NAMALWA (cell line): ENCODE measurements at regions not wholly inside any gene's neighbourhood (a gene's known extent, or its start where the extent isn't known, plus 50 kb on each side); places are given as distances from the start of the nearest gene placed in this dataset.
A peak's percentile ranks its signal among the peaks of the same experiment; 100 is the strongest.

ENCODE experiments used
- DNase-seq: peaks from one replicate; pipeline ENCODE4 v3.0.0-alpha.2; 2015; ENCODE audit warnings: low spot score

DNA sequence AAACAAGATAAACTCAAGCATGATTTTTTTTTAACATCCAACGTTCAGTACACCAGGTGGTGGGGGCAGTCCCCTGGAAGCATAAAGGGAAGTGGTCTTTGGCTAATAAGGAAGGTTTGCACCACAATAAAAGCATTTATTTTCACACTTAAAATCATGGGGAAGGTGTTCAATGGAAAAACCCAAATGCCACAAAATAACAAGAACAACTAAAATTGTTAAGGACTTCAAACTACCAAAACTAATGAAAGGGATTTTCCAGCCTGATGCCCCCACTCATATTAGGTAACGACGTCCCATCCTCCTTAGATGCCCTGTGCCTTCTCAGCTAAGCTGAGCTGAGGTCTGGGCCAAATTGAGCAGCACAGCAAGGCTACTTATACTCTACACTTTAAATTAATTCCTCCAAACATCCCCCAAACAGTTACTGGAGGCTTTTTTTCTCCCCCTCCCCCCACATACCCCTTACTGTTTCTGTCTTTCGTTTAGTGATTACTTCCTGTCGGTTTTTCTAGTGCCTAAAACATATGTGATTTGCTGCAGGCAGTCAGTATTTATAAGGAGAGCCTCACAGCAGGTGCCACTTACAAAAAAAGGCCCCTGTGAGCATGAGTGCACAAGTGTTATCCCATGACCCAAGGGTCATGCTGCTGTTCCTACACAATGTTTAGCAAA is 259.7 kb upstream of the ZNF608 start:
- DNase-seq = peak; percentile 96

DNA sequence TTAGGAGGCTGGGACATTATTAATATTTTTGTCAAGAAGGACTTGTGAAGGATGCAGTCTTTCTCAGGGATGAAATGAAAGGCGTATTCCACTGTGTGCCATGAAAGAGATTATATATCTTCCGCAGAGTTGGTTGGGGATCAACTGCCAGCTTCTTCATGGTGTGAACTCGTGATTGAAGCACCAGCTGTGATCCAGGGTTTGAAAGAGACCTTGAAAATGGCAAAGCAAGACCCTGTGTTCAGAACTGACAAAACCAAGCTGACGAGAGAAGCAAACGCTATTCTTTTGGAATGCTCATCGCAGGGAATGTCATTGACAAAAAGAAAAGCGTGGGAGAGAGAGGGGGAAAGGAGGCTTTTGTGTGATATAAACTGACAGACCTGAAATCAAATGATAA is 263.9 kb upstream of the ZNF608 start:
- DNase-seq = no peak

DNA sequence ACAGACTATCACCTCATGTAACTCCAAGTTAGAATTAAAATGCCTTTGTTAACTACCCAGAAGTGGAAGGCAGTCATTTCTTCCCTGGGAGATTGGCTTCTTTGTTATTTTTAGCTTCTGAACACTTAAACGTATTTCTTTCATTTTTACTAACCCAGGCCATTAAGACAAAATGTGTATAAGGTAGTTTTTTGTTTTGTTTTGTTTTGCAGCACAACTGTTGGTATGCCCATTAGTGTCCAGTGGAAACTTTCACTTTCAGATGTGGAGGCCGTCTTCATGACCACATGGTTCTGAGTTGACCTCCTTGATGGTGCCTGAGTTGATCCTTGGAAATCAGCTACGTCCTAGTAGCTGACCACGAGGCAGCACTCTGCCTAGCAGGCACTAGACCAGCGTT is 264.6 kb upstream of the ZNF608 start:
- DNase-seq = no peak

DNA sequence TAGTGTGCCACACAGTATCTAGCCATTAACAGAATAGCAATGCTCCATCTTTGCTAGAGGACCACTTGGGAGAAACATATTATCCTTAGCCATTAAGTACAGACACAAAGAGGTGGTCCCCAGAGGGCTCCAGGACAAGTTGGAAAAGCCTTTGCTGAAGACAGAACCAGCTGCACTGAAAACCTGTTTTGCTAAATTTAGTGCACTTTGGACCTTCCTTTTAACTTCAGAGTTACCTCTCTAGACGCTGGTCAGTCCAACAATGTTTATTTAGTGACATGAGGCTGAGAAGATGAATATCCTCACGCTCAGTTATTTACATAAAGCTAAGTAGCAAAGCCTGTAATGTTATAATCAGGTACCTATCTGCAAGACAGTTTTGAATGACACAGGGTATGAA is 265.0 kb upstream of the ZNF608 start:
- no peak for DNase-seq

GRCh38 chr5:125011947-125012346 is 265.5 kb upstream of the ZNF608 start:
- peak; percentile 51 for DNase-seq

DNA sequence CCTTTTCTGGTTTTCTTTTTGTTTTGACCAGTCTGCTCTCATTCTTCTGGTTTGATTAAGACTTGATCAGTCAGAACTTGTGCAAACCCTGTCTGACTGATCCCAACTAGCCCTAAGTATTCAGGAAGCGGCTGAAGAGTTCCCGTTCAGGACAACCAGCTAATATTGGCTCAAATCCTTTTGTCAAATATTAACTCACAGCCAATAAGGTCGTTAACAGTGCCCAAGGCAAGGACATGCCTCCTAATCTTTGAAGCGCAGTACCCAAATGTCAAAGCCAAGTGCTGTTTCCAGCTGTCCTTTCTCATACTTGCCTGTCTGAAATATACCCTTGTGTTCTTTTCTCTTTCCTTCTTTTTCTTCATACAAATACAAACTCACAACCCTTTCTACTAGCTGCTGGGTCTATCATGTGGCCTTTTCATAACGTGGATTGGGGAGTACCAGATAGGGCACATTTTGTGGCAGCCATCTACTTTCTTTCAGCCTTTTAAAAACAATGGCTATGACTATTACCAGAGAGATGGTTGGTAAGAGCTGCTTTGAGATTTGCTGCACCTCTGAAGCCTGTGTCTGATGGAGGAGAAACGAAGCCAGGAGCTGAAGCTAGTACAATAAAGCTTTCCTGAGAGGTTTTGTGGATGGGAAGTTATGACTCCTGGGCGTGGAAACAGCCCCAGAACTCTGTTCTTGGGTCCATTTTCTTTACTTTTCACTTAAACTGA is 266.4 kb upstream of the ZNF608 start:
- no peak for DNase-seq

- no peak for DNase-seq
Measured at GRCh38 chr5:125014202-125014601, 267.8 kb upstream of the ZNF608 start.

DNA sequence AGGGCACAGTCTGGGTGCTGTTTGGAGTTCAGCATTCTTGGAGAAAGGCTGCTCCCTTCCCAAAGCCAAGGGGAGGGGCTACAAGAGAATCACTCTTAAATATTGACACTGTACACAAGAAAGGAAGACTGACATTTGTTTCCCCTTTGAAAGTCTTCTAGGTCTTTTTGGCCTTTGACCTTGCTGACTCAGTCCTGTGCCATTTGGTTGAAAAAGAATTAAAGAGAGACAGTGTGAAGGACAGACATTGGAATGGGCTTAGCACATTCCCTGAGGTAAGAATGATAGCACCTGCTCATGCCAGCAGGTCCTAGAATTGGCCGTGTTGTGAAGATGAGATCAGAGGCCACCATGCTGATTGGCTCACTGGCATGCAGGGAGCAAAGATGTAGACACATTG is 271.4 kb upstream of the ZNF608 start:
- DNase-seq = no peak

- DNase-seq = no peak
Measured at GRCh38 chr5:125023673-125024072, 277.2 kb upstream of the ZNF608 start.

DNA sequence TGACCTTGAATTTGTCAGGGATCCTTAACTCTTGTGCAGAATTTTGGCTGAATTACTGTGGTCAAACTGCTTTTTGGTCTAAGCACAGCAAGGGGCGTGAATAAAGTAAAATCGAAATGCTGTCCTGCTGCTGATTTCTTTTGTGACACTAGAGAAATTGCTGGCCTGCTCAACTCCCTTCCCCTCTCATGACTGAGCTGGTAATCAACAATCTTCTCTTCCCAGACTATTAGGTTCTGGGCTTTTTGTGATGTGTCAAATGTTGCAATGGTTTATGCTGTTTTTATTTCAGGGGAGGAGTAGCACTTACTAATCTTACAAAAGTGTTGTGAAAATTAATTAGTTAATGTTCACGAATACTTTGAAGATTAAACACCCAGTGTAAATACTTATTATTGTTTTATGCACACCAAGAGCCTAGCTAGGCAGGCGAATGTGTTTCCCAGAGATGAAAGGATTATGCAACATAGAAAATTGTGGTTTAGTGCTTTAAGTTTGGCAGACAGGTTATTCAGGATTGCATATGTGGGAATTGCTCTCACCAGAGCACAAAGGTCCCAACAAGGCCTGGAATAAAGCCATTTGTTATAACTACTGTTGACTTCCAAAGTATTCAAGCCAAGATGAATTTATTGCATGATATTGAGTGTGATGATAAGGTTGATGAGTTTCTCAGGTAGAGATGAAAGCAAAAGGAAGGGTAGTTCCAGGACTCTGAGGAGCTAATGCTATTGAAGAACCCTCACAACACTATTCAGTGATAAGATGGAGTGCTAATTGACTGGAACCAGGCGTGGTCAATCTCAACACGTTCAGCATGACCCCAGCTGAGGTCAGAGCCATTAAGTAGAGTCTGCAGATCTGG is 280.7 kb upstream of the ZNF608 start:
- DNase-seq = no peak

DNA sequence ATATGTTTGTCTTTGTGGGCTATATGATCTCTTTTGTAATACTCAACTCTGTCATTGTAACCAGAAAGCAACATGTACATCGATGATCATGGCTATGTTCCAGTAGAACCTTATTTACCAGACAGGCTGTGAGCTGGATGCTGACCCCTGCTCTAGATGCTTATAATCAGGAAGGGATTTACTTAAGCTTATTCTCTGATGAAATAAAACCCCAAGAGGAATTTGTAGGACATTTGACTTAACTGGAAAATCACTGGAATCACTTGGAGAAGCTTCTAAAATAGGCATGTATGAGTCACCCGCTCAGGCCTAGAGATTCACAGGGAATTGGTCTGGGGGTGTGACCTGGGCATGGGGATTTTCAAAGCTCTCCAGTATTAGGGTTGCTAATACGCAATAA is 285.8 kb upstream of the ZNF608 start:
- DNase-seq = no peak

DNA sequence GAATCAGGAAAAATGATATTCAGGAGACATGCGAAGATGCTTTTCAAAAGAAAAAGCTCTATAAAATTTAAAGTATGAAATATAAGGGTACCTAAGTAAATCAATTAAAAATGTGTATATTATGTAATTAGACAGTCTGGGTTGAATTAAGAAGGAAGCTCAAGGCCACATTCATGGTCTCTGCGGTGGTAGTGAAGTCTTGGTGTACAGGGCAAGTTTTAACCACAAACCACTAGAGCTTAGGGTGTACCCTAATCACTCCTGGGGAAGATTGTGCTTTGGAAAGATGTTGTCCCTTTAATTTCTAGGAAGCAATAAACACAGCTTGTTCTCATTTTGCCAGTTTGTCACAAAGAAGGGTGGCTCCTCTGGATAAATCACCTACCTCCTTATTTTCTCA is 287.2 kb upstream of the ZNF608 start:
- DNase-seq = no peak

DNA sequence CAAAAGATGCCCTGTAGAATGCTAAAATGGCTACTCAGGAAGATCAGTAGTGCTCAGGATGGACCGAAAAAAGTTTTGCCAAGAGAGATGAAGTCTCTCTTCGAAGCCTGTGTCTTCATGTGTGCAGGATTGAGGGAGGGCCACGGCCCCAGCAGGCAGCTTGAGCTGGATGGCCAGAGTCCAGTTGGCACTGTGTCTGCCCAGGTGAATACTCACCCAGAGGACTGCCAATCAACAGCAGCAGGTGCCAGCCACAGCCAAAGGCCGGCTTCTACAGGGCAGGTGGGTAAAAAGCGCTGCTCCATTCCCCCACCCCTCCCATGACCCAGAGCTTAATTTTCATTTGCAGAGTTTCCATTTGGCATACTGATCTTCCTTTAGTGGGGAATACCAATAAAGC is 287.9 kb upstream of the ZNF608 start:
- DNase-seq = no peak

DNA sequence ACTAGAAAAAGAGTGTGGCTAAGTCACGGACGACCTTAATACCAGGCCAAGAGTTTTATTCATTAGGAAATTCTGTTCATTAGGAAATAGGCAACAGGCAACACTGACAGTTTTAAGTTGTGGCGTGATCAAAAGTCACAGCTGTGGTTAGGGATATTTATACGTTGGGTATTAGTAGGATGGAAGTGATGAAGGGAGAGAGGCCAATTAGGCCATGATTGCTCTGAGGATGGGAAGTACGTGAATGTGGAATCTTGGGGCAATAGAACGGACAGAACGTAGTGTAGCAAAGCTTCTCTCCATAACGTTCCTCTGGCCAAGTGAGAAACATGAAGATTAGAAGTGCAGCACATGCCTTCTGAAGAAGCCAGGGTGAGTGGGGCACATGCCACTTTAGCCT is 290.1 kb upstream of the ZNF608 start:
- DNase-seq = no peak

- no peak for DNase-seq
Measured at GRCh38 chr5:125037020-125037419, 290.6 kb upstream of the ZNF608 start.

DNA sequence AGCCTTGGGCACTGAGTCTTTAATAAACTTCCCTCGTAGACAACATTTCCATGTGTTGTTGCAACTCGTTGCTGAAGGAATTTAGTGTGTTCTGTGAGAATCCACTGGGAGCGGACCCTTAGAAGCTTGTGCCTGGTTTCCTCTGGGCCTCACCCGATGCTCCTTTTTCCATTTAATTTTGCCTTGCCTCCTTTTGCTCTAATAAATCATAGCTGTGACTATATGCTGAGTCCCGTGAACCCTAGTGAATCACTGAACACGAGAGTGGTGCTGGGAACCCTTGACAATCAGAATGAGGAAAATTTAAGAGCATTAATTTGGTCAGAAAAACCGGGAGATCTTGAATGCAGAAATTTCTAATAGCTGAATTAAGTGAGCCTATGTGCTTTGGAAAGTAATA is 291.1 kb upstream of the ZNF608 start:
- no peak for DNase-seq

GRCh38 chr5:125038477-125038876 is 292.0 kb upstream of the ZNF608 start:
- no peak for DNase-seq

DNA sequence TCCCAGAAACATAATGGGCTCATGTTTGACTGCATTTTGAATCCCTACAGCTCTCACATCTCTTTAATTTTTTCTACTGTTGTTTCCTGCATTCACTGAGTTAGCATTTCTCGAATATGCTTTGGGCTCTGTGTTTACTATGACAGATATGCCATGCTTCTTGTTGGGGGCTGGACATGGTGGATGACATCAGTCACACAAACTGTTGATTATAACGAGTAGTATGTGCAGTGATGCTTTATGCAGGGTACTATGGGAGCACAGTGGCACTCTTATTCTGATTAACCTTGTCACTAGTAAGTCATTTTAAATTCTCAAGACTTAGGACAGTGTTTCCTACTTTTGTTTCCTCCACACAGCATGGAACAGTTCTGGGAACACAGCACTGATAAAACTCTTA is 295.4 kb upstream of the ZNF608 start:
- DNase-seq = no peak

- no peak for DNase-seq
Measured at GRCh38 chr5:125042261-125042890, 295.9 kb upstream of the ZNF608 start.

DNA sequence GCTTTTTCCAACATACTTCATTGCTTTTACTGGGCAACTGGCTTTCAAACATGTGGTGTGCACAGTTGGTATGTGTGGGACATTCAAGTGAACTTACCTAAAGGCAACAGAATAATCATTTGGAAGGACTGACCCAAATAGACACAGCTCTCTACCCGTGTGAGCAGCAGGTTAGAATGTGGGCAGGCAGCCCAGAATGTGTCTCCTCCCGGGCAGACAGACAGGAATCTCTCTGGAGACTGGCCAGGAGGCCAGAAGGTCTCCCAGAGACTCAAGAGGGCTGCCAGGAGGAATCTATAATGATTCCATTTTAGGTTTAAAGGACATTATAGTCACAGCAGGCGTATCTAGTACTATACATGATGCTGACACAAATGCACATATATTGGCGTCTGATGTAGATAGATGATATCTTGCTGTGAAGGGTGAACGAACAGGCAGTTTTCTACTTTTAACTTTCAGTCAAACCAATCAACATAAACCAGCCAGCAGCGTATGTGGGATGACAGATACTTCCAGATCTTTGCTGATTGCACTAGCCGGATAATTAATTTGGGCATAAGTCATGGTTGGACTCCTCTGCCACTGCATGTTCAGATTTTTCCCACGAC is 297.4 kb upstream of the ZNF608 start:
- no peak for DNase-seq

GRCh38 chr5:125044491-125045282 is 298.2 kb upstream of the ZNF608 start:
- no peak for DNase-seq
